H9 (cell line): ENCODE measurements at regions not wholly inside any gene's neighbourhood (a gene's known extent, or its start where the extent isn't known, plus 50 kb on each side); places are given as distances from the start of the nearest gene placed in this dataset.

Experiments used
- DNase-seq: peaks from one replicate; pipeline ENCODE4 v3.0.0-alpha.2; 2017
- H2AFZ ChIP-seq: one replicate; pipeline ENCODE4 v1.6.1; 2013; ENCODE audit warnings: mild to moderate bottlenecking, low read length, control low read depth, moderate library complexity
- H2AK5ac ChIP-seq: 2 replicates; pipeline ENCODE4 v1.6.1; 2013; ENCODE audit warnings: low read length, control low read depth, mixed read lengths; ENCODE audit not compliant: insufficient read length
- H2BK120ac ChIP-seq: one replicate; pipeline ENCODE4 v1.6.1; 2013; ENCODE audit warnings: low read depth, mild to moderate bottlenecking, low read length, control low read depth, inconsistent platforms; ENCODE audit not compliant: poor library complexity, severe bottlenecking
- H2BK12ac ChIP-seq: 2 replicates; pipeline ENCODE4 v1.6.1; 2013; ENCODE audit warnings: low read length, control low read depth, mixed read lengths, low read depth; ENCODE audit not compliant: insufficient read length
- H2BK15ac ChIP-seq: 2 replicates; pipeline ENCODE4 v1.6.1; 2013; ENCODE audit warnings: low read depth, low read length, control low read depth
- H2BK20ac ChIP-seq: one replicate; pipeline ENCODE4 v1.6.1; 2013; ENCODE audit warnings: low read depth, mild to moderate bottlenecking, low read length, control low read depth, inconsistent platforms; ENCODE audit not compliant: poor library complexity, severe bottlenecking
- H2BK5ac ChIP-seq: 2 replicates; pipeline ENCODE4 v1.6.1; 2013; ENCODE audit warnings: low read length, control low read depth, mixed read lengths; ENCODE audit not compliant: insufficient read length
- H3K14ac ChIP-seq: 2 replicates; pipeline ENCODE4 v1.6.1; 2013; ENCODE audit warnings: low read length, control low read depth; ENCODE audit not compliant: insufficient read depth
- H3K18ac ChIP-seq: 2 replicates; pipeline ENCODE4 v1.6.1; 2013; ENCODE audit warnings: low read depth, mild to moderate bottlenecking, mixed read lengths, low read length, control low read depth; ENCODE audit not compliant: insufficient read length
- H3K23ac ChIP-seq: 2 replicates; pipeline ENCODE4 v1.6.1; 2013; ENCODE audit warnings: low read length, control low read depth, mixed read lengths, low read depth; ENCODE audit not compliant: insufficient read length
- H3K23me2 ChIP-seq: 2 replicates; pipeline ENCODE4 v1.6.1; 2013; ENCODE audit warnings: low read depth, mild to moderate bottlenecking, mixed read lengths, low read length, control low read depth; ENCODE audit not compliant: insufficient read length, poor library complexity, severe bottlenecking
- H3K27ac ChIP-seq: 2 replicates; pipeline ENCODE4 v1.5.1; 2013; ENCODE audit warnings: low read length, control low read depth, mixed read lengths, low read depth; ENCODE audit not compliant: insufficient read length
- H3K27me3 ChIP-seq: 2 replicates; pipeline ENCODE4 v1.6.1; 2013; ENCODE audit warnings: low read length, control low read depth, inconsistent platforms; ENCODE audit not compliant: insufficient read depth
- H3K4ac ChIP-seq: 2 replicates; pipeline ENCODE4 v1.6.1; 2013; ENCODE audit warnings: low read depth, mild to moderate bottlenecking, control low read depth, inconsistent platforms, low read length, moderate library complexity
- H3K4me1 ChIP-seq: 2 replicates; pipeline ENCODE4 v1.6.1; 2013; ENCODE audit warnings: low read length, control low read depth, inconsistent platforms; ENCODE audit not compliant: insufficient read depth
- H3K4me2 ChIP-seq: 2 replicates; pipeline ENCODE4 v1.6.1; 2013; ENCODE audit warnings: low read length, control low read depth, mixed read lengths; ENCODE audit not compliant: insufficient read length, insufficient read depth
- H3K56ac ChIP-seq: 2 replicates; pipeline ENCODE4 v1.6.1; 2013; ENCODE audit warnings: low read depth, mild to moderate bottlenecking, mixed read lengths, low read length, control low read depth; ENCODE audit not compliant: insufficient read length
- H3K79me1 ChIP-seq: 2 replicates; pipeline ENCODE4 v1.6.1; 2013; ENCODE audit warnings: low read depth, mild to moderate bottlenecking, moderate library complexity, low read length, control low read depth, inconsistent platforms; ENCODE audit not compliant: insufficient read depth, poor library complexity, severe bottlenecking
- H3K79me2 ChIP-seq: 2 replicates; pipeline ENCODE4 v1.6.1; 2013; ENCODE audit warnings: low read length, control low read depth, inconsistent platforms; ENCODE audit not compliant: insufficient read depth
- H3K9ac ChIP-seq: 2 replicates; pipeline ENCODE4 v1.6.1; 2013; ENCODE audit warnings: low read length, control low read depth, mixed read lengths; ENCODE audit not compliant: insufficient read length; ENCODE audit errors: extremely low read depth
- H3K9me3 ChIP-seq: one replicate; pipeline ENCODE4 v1.6.1; 2013; ENCODE audit warnings: low read depth, low read length, inconsistent platforms; ENCODE audit not compliant: control insufficient read depth
- H3T11ph ChIP-seq: one replicate; pipeline ENCODE4 v1.6.1; 2013; ENCODE audit warnings: mild to moderate bottlenecking, low read length, control low read depth, inconsistent platforms
- H4K20me1 ChIP-seq: one replicate; pipeline ENCODE4 v1.6.1; 2013; ENCODE audit not compliant: control insufficient read depth, insufficient read length, insufficient read depth
- H4K5ac ChIP-seq: 2 replicates; pipeline ENCODE4 v1.6.1; 2013; ENCODE audit warnings: low read depth, mild to moderate bottlenecking, mixed read lengths, low read length, control low read depth; ENCODE audit not compliant: insufficient read length
- H4K8ac ChIP-seq: replicated peaks from 2 replicates; pipeline ENCODE4 v1.6.1; 2013; ENCODE audit warnings: low read length, control low read depth, mixed read lengths, low read depth; ENCODE audit not compliant: insufficient read length
- H4K91ac ChIP-seq: 2 replicates; pipeline ENCODE4 v1.6.1; 2013; ENCODE audit warnings: low read depth, mild to moderate bottlenecking, moderate library complexity, mixed read lengths, low read length, control low read depth; ENCODE audit not compliant: insufficient read length
- H3K27ac Mint-ChIP-seq, 3 experiments: 2 replicates in 2 of 3; 3 replicates in 1 of 3; pipeline ENCODE4 v1.8.0; 2020 to 2021; ENCODE audit warnings: mixed read lengths in 3 of 3, mild to moderate bottlenecking in 1 of 3, moderate library complexity in 1 of 3
- H3K27me3 Mint-ChIP-seq: 2 replicates; pipeline ENCODE4 v1.8.0; 2021; ENCODE audit warnings: low read depth, mild to moderate bottlenecking, moderate library complexity, mixed read lengths
- H3K36me3 Mint-ChIP-seq, 3 experiments: 2 replicates in 2 of 3; 3 replicates in 1 of 3; pipeline ENCODE4 v1.8.0; 2020 to 2021; ENCODE audit warnings: low read depth in 3 of 3, mixed read lengths in 3 of 3; ENCODE audit not compliant: insufficient read depth in 1 of 3
- H3K4me1 Mint-ChIP-seq, 2 experiments: 2 replicates each; pipeline ENCODE4 v1.8.0; 2020; ENCODE audit warnings: mixed read lengths in 2 of 2
- H3K4me3 Mint-ChIP-seq, 2 experiments: 2 replicates in 1 of 2; 3 replicates in 1 of 2; pipeline ENCODE4 v1.8.0; 2020 to 2021; ENCODE audit warnings: mild to moderate bottlenecking in 2 of 2, mixed read lengths in 2 of 2, moderate library complexity in 1 of 2
- H3K9me3 Mint-ChIP-seq, 2 experiments: 2 replicates in 1 of 2; 3 replicates in 1 of 2; pipeline ENCODE4 v1.8.0; 2020; ENCODE audit warnings: mild to moderate bottlenecking in 2 of 2, mixed read lengths in 2 of 2, moderate library complexity in 1 of 2
- CTCF ChIP-seq: fragments of 200-600 bp; sonication (generic); conservative IDR thresholded peaks from 3 replicates; pipeline ENCODE4 v1.8.0; 2021; ENCODE audit warnings: antibody characterized with exemption, mild to moderate bottlenecking
- WGBS: extraction: QIAGEN DNeasy Blood & Tissue Kit; methylation state at CpG from one replicate; pipeline ENCODE4 v1.1.7; 2013; ENCODE audit warnings: missing lambda C conversion rate, low lambda C conversion rate, mixed read lengths; ENCODE audit not compliant: insufficient read length; ENCODE audit errors: extremely low coverage; 5-methylcytosine and 5-hydroxymethylcytosine counted together

GRCh38 chr20:50393242-50393641, 116.9 kb upstream of the PTPN1 start:
- Histone ChIP-seq H3K23ac (no peak overlapping the region), H3K23me2 (no peaks in the 10 kb centered on the region), H2AFZ (no peak overlapping the region), H3K27me3 (no peaks in the 10 kb centered on the region), H3K79me2 (no peaks in the 10 kb centered on the region), H4K20me1 (no peaks in the 10 kb centered on the region), H3K27ac (no peak overlapping the region), H3K4ac (no peak overlapping the region), H3T11ph (no peak overlapping the region), H3K14ac (no peak overlapping the region), H2BK5ac (no peak overlapping the region), H3K79me1 (no peaks in the 10 kb centered on the region), H3K4me1 (no peaks in the 10 kb centered on the region), H2BK120ac (no peak overlapping the region), H2BK12ac (no peak overlapping the region), H3K9ac (no peak overlapping the region), H4K91ac (no peak overlapping the region), H3K4me2 (no peak overlapping the region), H2AK5ac (no peak overlapping the region), H3K9me3 (no peaks in the 10 kb centered on the region), H3K56ac (no peak overlapping the region), H4K5ac (no peak overlapping the region), H2BK15ac (no peak overlapping the region), H4K8ac (no peak overlapping the region), H2BK20ac (no peak overlapping the region), H3K18ac (no peak overlapping the region)
- H3K27ac Mint-ChIP-seq, result no peak overlapping the region
- no peaks in the 10 kb centered on the region for H3K36me3 Mint-ChIP-seq
- H3K27me3 Mint-ChIP-seq, result no peaks in the 10 kb centered on the region; the same call in 1 of the 2 replicates
- no peak for DNase-seq
- TF ChIP-seq CTCF, result no peak
- no peaks in the 10 kb centered on the region; a peak in 1 of 5 replicates for H3K9me3 Mint-ChIP-seq
- no CpG with 5 or more reads among the region's 6 CpGs for WGBS
- no peak overlapping the region for H3K4me3 Mint-ChIP-seq
- peaks cover 0 to 10% of the 10 kb centered on the region in 2 experiments; a peak in 1 of 4 replicates for H3K4me1 Mint-ChIP-seq
